SK-N-SH treated with all-trans-retinoic acid at 6 μM for 48 hours (cell line): ENCODE measurements at regions not wholly inside any gene's neighbourhood (a gene's known extent, or its start where the extent isn't known, plus 50 kb on each side); places are given as distances from the start of the nearest gene placed in this dataset.

Experiments used
- ARNTL ChIP-seq: fragments of 450-650 bp; formaldehyde crosslinking; IDR thresholded peaks from 2 replicates; pipeline ENCODE4 v1.5.0; 2020; ENCODE audit warnings: low read depth, mild to moderate bottlenecking, moderate library complexity, borderline replicate concordance
- BACH2 ChIP-seq: fragments of 250-450 bp; sonication (Bioruptor Pico); IDR thresholded peaks from 2 replicates; pipeline ENCODE4 v1.9.0; 2021; ENCODE audit warnings: mild to moderate bottlenecking, borderline replicate concordance
- PATZ1 ChIP-seq: fragments of 250-450 bp; sonication (Bioruptor Pico); IDR thresholded peaks from 2 replicates; pipeline ENCODE4 v1.8.0; 2020; ENCODE audit warnings: mild to moderate bottlenecking, moderate library complexity, borderline replicate concordance
- RARB ChIP-seq: fragments of 250-450 bp; sonication (Bioruptor Pico); IDR thresholded peaks from 2 replicates; pipeline ENCODE4 v1.8.0; 2021; ENCODE audit warnings: mild to moderate bottlenecking, moderate library complexity
- TOX ChIP-seq: fragments of 250-450 bp; sonication (Bioruptor Pico); IDR thresholded peaks from 2 replicates; pipeline ENCODE4 v1.8.0; 2021; ENCODE audit warnings: mild to moderate bottlenecking, moderate library complexity, borderline replicate concordance
- ZFP30 ChIP-seq: fragments of 450-650 bp; formaldehyde crosslinking; IDR thresholded peaks from 2 replicates; pipeline ENCODE4 v1.5.0; 2022; ENCODE audit warnings: mild to moderate bottlenecking, moderate library complexity
- ZNF565 ChIP-seq: fragments of 450-650 bp; formaldehyde crosslinking; conservative IDR thresholded peaks from 2 replicates; pipeline ENCODE4 v1.5.0; 2020; ENCODE audit warnings: low read depth, mild to moderate bottlenecking, moderate library complexity
- ZNF70 ChIP-seq: fragments of 450-650 bp; formaldehyde crosslinking; IDR thresholded peaks from 2 replicates; pipeline ENCODE4 v1.5.0; 2020; ENCODE audit warnings: mild to moderate bottlenecking, moderate library complexity

GRCh38 chr4:27271555-27271954 is 410.9 kb downstream of the STIM2 start:
- TF ChIP-seq RARB (CRISPR knock-in tag) (no peak), ZNF70 (CRISPR knock-in tag) (no peak), ARNTL (CRISPR knock-in tag) (no peak), BACH2 (CRISPR knock-in tag) (no peak), TOX (no peak), ZFP30 (CRISPR knock-in tag) (no peak), PATZ1 (CRISPR knock-in tag) (no peak), ZNF565 (CRISPR knock-in tag) (no peak)
